Lower leg skin (tissue), 3 donors: ENCODE measurements at regions not wholly inside any gene's neighbourhood (a gene's known extent, or its start where the extent isn't known, plus 50 kb on each side); places are given as distances from the start of the nearest gene placed in this dataset.

ENCODE experiments used
- POLR2A ChIP-seq, 2 donors: fragments of 450-650 bp; IDR thresholded peaks; one replicate each; pipeline ENCODE4 v1.6.1; 2016 to 2017; ENCODE audit warnings: antibody characterized with exemption in 2 of 2, mild to moderate bottlenecking in 1 of 2, moderate library complexity in 1 of 2
- TF ChIP-seq, protein P1 (sequence below), 3 donors: fragments of 450-650 bp; IDR thresholded peaks; one replicate each; pipeline ENCODE4 v1.5.1; 2016; ENCODE audit warnings: antibody characterized with exemption in 3 of 3, mild to moderate bottlenecking in 3 of 3, moderate library complexity in 2 of 3

GRCh38 chr16:88197481-88198456 is 185.0 kb upstream of the ZNF469 start:
- TF ChIP-seq, protein P1, sequence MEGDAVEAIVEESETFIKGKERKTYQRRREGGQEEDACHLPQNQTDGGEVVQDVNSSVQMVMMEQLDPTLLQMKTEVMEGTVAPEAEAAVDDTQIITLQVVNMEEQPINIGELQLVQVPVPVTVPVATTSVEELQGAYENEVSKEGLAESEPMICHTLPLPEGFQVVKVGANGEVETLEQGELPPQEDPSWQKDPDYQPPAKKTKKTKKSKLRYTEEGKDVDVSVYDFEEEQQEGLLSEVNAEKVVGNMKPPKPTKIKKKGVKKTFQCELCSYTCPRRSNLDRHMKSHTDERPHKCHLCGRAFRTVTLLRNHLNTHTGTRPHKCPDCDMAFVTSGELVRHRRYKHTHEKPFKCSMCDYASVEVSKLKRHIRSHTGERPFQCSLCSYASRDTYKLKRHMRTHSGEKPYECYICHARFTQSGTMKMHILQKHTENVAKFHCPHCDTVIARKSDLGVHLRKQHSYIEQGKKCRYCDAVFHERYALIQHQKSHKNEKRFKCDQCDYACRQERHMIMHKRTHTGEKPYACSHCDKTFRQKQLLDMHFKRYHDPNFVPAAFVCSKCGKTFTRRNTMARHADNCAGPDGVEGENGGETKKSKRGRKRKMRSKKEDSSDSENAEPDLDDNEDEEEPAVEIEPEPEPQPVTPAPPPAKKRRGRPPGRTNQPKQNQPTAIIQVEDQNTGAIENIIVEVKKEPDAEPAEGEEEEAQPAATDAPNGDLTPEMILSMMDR (IDR thresholded peaks at IDR 0.05) = no peak
- no peak for TF ChIP-seq POLR2A (IDR thresholded peaks at IDR 0.05)
